IPS-18a (cell line): ENCODE measurements at regions not wholly inside any gene's neighbourhood (a gene's known extent, or its start where the extent isn't known, plus 50 kb on each side); places are given as distances from the start of the nearest gene placed in this dataset.

ENCODE experiments used
- H3K27ac ChIP-seq: one replicate; pipeline ENCODE4 v1.5.1; 2013; ENCODE audit warnings: low read length
- H3K27me3 ChIP-seq: one replicate; pipeline ENCODE4 v1.6.1; 2013; ENCODE audit warnings: mild to moderate bottlenecking, low read length; ENCODE audit not compliant: control insufficient read depth, insufficient read depth
- H3K36me3 ChIP-seq: one replicate; pipeline ENCODE4 v1.6.1; 2013; ENCODE audit warnings: low read depth, low read length; ENCODE audit not compliant: control insufficient read depth
- H3K4me1 ChIP-seq: one replicate; pipeline ENCODE4 v1.6.1; 2013; ENCODE audit warnings: low read depth, low read length; ENCODE audit not compliant: control insufficient read depth
- H3K4me3 ChIP-seq: one replicate; pipeline ENCODE4 v1.5.1; 2013; ENCODE audit warnings: low read length
- H3K9ac ChIP-seq: one replicate; pipeline ENCODE4 v1.6.1; 2013; ENCODE audit warnings: mild to moderate bottlenecking, low read length, moderate library complexity
- H3K9me3 ChIP-seq: one replicate; pipeline ENCODE4 v1.6.1; 2013; ENCODE audit warnings: low read depth, low read length; ENCODE audit not compliant: control insufficient read depth

GRCh38 chr6:5946701-5947100, 60.0 kb downstream of the NRN1 start:
- Histone ChIP-seq H3K4me1 (no peaks in the 10 kb centered on the region), H3K36me3 (no peaks in the 10 kb centered on the region), H3K9ac (no peak overlapping the region), H3K4me3 (no peak overlapping the region), H3K27ac (no peak overlapping the region), H3K9me3 (peaks cover 5% of the 10 kb centered on the region), H3K27me3 (no peaks in the 10 kb centered on the region)

- no peak overlapping the region for H3K9ac ChIP-seq
- no peak overlapping the region for H3K4me3 ChIP-seq
- H3K27ac ChIP-seq: no peak overlapping the region
- H3K4me1 ChIP-seq: no peaks in the 10 kb centered on the region
- H3K36me3 ChIP-seq: no peaks in the 10 kb centered on the region
- H3K9me3 ChIP-seq: peaks cover 5% of the 10 kb centered on the region
- no peaks in the 10 kb centered on the region for H3K27me3 ChIP-seq
Measured at GRCh38 chr6:5946181-5946580, 60.5 kb downstream of the NRN1 start.

GRCh38 chr6:5943591-5943990, 63.1 kb downstream of the NRN1 start:
- no peaks in the 10 kb centered on the region for H3K27me3 ChIP-seq
- no peaks in the 10 kb centered on the region for H3K36me3 ChIP-seq
- no peak overlapping the region for H3K9ac ChIP-seq
- no peak overlapping the region for H3K4me3 ChIP-seq
- H3K9me3 ChIP-seq: peaks cover 5% of the 10 kb centered on the region
- H3K27ac ChIP-seq: no peak overlapping the region
- no peaks in the 10 kb centered on the region for H3K4me1 ChIP-seq

GRCh38 chr6:5942591-5942990, 64.1 kb downstream of the NRN1 start:
- Histone ChIP-seq H3K27me3 (no peaks in the 10 kb centered on the region), H3K9ac (no peak overlapping the region), H3K36me3 (no peaks in the 10 kb centered on the region), H3K4me3 (no peak overlapping the region), H3K9me3 (peaks cover 5% of the 10 kb centered on the region), H3K4me1 (no peaks in the 10 kb centered on the region), H3K27ac (no peak overlapping the region)

- Histone ChIP-seq H3K27me3 (no peaks in the 10 kb centered on the region), H3K36me3 (no peaks in the 10 kb centered on the region), H3K4me3 (no peak overlapping the region), H3K27ac (no peak overlapping the region), H3K4me1 (no peaks in the 10 kb centered on the region), H3K9me3 (peaks cover 5% of the 10 kb centered on the region), H3K9ac (no peak overlapping the region)
Measured at GRCh38 chr6:5941188-5941587, 65.5 kb downstream of the NRN1 start.

- Histone ChIP-seq H3K9ac (no peak overlapping the region), H3K4me1 (no peaks in the 10 kb centered on the region), H3K9me3 (peaks cover 5% of the 10 kb centered on the region), H3K36me3 (no peaks in the 10 kb centered on the region), H3K4me3 (no peak overlapping the region), H3K27ac (no peak overlapping the region), H3K27me3 (no peaks in the 10 kb centered on the region)
Measured at GRCh38 chr6:5938934-5939333, 67.8 kb downstream of the NRN1 start.

- H3K4me3 ChIP-seq: no peak overlapping the region
- no peaks in the 10 kb centered on the region for H3K27me3 ChIP-seq
- no peaks in the 10 kb centered on the region for H3K36me3 ChIP-seq
- peaks cover under 1% of the 10 kb centered on the region for H3K9me3 ChIP-seq
- no peaks in the 10 kb centered on the region for H3K4me1 ChIP-seq
- no peak overlapping the region for H3K27ac ChIP-seq
- H3K9ac ChIP-seq: no peak overlapping the region
Measured at GRCh38 chr6:5937936-5938706, 68.6 kb downstream of the NRN1 start.

- no peak overlapping the region for H3K27ac ChIP-seq
- H3K9me3 ChIP-seq: no peaks in the 10 kb centered on the region
- no peaks in the 10 kb centered on the region for H3K27me3 ChIP-seq
- no peak overlapping the region for H3K9ac ChIP-seq
- no peaks in the 10 kb centered on the region for H3K36me3 ChIP-seq
- H3K4me3 ChIP-seq: no peak overlapping the region
- no peaks in the 10 kb centered on the region for H3K4me1 ChIP-seq
Measured at GRCh38 chr6:5937169-5937909, 69.4 kb downstream of the NRN1 start.

GRCh38 chr6:5936631-5937030, 70.1 kb downstream of the NRN1 start:
- Histone ChIP-seq H3K9ac (no peak overlapping the region), H3K36me3 (no peaks in the 10 kb centered on the region), H3K9me3 (no peaks in the 10 kb centered on the region), H3K27ac (no peak overlapping the region), H3K27me3 (no peaks in the 10 kb centered on the region), H3K4me3 (no peak overlapping the region), H3K4me1 (no peaks in the 10 kb centered on the region)

GRCh38 chr6:5936140-5936539, 70.6 kb downstream of the NRN1 start:
- Histone ChIP-seq H3K9me3 (no peaks in the 10 kb centered on the region), H3K4me3 (no peak overlapping the region), H3K9ac (no peak overlapping the region)

GRCh38 chr6:5930968-5931367, 75.8 kb downstream of the NRN1 start:
- Histone ChIP-seq H3K9ac (no peak overlapping the region), H3K27me3 (no peaks in the 10 kb centered on the region), H3K9me3 (no peaks in the 10 kb centered on the region), H3K4me3 (no peak overlapping the region), H3K4me1 (no peaks in the 10 kb centered on the region), H3K36me3 (no peaks in the 10 kb centered on the region), H3K27ac (no peak overlapping the region)

More at GRCh38 chr6:5936140-5936539, 70.6 kb downstream of the NRN1 start:
- Histone ChIP-seq H3K4me1 (no peaks in the 10 kb centered on the region), H3K36me3 (no peaks in the 10 kb centered on the region), H3K27me3 (no peaks in the 10 kb centered on the region), H3K27ac (no peak overlapping the region)
